ENCODE measurements at regions not wholly inside any gene's neighbourhood (a gene's known extent, or its start where the extent isn't known, plus 50 kb on each side); places are given as distances from the start of the nearest gene placed in this dataset.
A peak's percentile ranks its signal among the peaks of the same experiment; 100 is the strongest.

GRCh38 chr1:239999170-239999569 is 92.5 kb upstream of the FMN2 start:
- peaks cover 0 to 8% of the 10 kb centered on the region in 2 donors for H3K4me1 ChIP-seq (replicated peaks in 1 of 2)
- no peak overlapping the region for H3K27ac ChIP-seq
- intact Hi-C loops (cut with DNase I): no loop called here
- H3K9me3 ChIP-seq (replicated peaks in 1 of 3): no peaks in the 10 kb centered on the region
- H3K36me3 ChIP-seq (replicated peaks in 1 of 2): no peaks in the 10 kb centered on the region
- WGBS, 4 donors: 75 to 84% (median 82%) methylated on average over 2 of the region's 2 CpGs
- TF ChIP-seq, protein P1, sequence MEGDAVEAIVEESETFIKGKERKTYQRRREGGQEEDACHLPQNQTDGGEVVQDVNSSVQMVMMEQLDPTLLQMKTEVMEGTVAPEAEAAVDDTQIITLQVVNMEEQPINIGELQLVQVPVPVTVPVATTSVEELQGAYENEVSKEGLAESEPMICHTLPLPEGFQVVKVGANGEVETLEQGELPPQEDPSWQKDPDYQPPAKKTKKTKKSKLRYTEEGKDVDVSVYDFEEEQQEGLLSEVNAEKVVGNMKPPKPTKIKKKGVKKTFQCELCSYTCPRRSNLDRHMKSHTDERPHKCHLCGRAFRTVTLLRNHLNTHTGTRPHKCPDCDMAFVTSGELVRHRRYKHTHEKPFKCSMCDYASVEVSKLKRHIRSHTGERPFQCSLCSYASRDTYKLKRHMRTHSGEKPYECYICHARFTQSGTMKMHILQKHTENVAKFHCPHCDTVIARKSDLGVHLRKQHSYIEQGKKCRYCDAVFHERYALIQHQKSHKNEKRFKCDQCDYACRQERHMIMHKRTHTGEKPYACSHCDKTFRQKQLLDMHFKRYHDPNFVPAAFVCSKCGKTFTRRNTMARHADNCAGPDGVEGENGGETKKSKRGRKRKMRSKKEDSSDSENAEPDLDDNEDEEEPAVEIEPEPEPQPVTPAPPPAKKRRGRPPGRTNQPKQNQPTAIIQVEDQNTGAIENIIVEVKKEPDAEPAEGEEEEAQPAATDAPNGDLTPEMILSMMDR (IDR thresholded peaks at IDR 0.05): no peak
- no peak for TF ChIP-seq POLR2A (IDR thresholded peaks at IDR 0.05)
- DNase-seq: no peak
- no peak overlapping the region for H3K4me3 ChIP-seq
- H3K27me3 ChIP-seq: peaks cover 45% of the 10 kb centered on the region

DNA sequence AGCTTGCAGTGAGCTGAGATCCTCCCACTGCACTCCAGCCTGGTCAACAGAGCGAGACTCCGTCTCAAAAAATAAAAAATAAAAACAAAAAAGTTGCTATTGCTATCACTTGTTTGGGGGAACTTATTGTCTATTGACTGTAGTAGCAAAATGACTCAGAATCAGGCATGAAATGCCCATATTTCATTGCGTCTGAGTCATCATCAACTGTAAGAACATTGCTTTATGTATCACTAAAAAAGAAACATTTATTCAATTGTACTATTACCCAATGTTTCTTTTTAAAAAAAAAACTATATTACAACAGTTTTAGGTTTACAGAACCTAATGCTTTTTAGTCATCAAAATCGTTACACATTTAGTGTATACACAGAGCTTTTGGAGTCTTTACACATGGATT is 91.0 kb upstream of the FMN2 start:
- DNase-seq: no peak
- WGBS, 4 donors: 64 to 71% (median 68%) methylated on average over 4 of the region's 4 CpGs
- intact Hi-C loops (cut with DNase I): no loop called here
- Histone ChIP-seq H3K4me1 (replicated peaks in 1 of 2) (peaks cover 0 to 8% of the 10 kb centered on the region in 2 donors), H3K9me3 (replicated peaks in 1 of 3) (no peaks in the 10 kb centered on the region), H3K4me3 (no peak overlapping the region), H3K27ac (no peak overlapping the region), H3K27me3 (peaks cover 43% of the 10 kb centered on the region), H3K36me3 (replicated peaks in 1 of 2) (no peaks in the 10 kb centered on the region)
- TF ChIP-seq POLR2A (IDR thresholded peaks at IDR 0.05): no peak
- TF ChIP-seq, protein P1 (IDR thresholded peaks at IDR 0.05): no peak

- Histone ChIP-seq H3K4me3 (no peak overlapping the region), H3K9me3 (replicated peaks in 1 of 3) (no peaks in the 10 kb centered on the region), H3K27me3 (peaks cover 39% of the 10 kb centered on the region), H3K27ac (no peak overlapping the region), H3K36me3 (replicated peaks in 1 of 2) (no peaks in the 10 kb centered on the region), H3K4me1 (replicated peaks in 1 of 2) (peaks cover 0 to 8% of the 10 kb centered on the region in 2 donors)
- WGBS, 4 donors: 71 to 87% (median 82%) methylated on average over 7 of the region's 7 CpGs
- intact Hi-C loops (cut with DNase I): no loop called here
- TF ChIP-seq, protein P1 (IDR thresholded peaks at IDR 0.05): no peak
- no peak for TF ChIP-seq POLR2A (IDR thresholded peaks at IDR 0.05)
- DNase-seq: no peak
Observed at GRCh38 chr1:240001177-240001740, 90.4 kb upstream of the FMN2 start.

- no peaks in the 10 kb centered on the region for H3K36me3 ChIP-seq (replicated peaks in 1 of 2)
- WGBS, 4 donors: 58 to 62% (median 60%) methylated on average over 12 of the region's 12 CpGs
- intact Hi-C loops (cut with DNase I): no loop called here
Observed at GRCh38 chr1:240004086-240004749, 87.5 kb upstream of the FMN2 start.

More at GRCh38 chr1:240004086-240004749, 87.5 kb upstream of the FMN2 start:
- H3K27me3 ChIP-seq: peaks cover 11% of the 10 kb centered on the region
- no peak for TF ChIP-seq POLR2A (IDR thresholded peaks at IDR 0.05)
- TF ChIP-seq, protein P1 (IDR thresholded peaks at IDR 0.05): peak in 5 of 6 experiments; percentile 32 to 66 (median 47)
- H3K4me3 ChIP-seq: no peak overlapping the region
- no peaks in the 10 kb centered on the region for H3K4me1 ChIP-seq (replicated peaks in 1 of 2)
- H3K9me3 ChIP-seq (replicated peaks in 1 of 3): no peaks in the 10 kb centered on the region
- H3K27ac ChIP-seq: no peak overlapping the region
- peak in 1 of 7 donors; percentile 9 for DNase-seq
